K562 (cell line): ENCODE measurements at regions not wholly inside any gene's neighbourhood (a gene's known extent, or its start where the extent isn't known, plus 50 kb on each side); places are given as distances from the start of the nearest gene placed in this dataset.

ENCODE experiments used
- ATF6 ChIP-seq: sonication (generic); formaldehyde crosslinking; IDR thresholded peaks from 2 replicates; pipeline ENCODE4 v1.4.0; 2020; ENCODE audit warnings: mild to moderate bottlenecking, missing genetic modification reagents
- ATF7 ChIP-seq: fragments of 450-650 bp; IDR thresholded peaks from 2 replicates; pipeline ENCODE4 v1.7.1; 2014; ENCODE audit warnings: mild to moderate bottlenecking, moderate library complexity

GRCh38 chr13:64756621-64757020 lies 2473.5 kb downstream of the PCDH9 start:
- TF ChIP-seq ATF7 (no peak), ATF6 (CRISPR knock-in tag) (no peak)
